ENCODE measurements at regions not wholly inside any gene's neighbourhood (a gene's known extent, or its start where the extent isn't known, plus 50 kb on each side); places are given as distances from the start of the nearest gene placed in this dataset.

- H3K27ac ChIP-seq = no peak overlapping the region
- H3K36me3 ChIP-seq = no peaks in the 10 kb centered on the region
- H3K9me3 ChIP-seq = no peaks in the 10 kb centered on the region
- no peak overlapping the region for H3K4me3 ChIP-seq
- no peaks in the 10 kb centered on the region for H3K4me1 ChIP-seq
- TF ChIP-seq CTCF (IDR thresholded peaks at IDR 0.05) = no peak
- no peak for TF ChIP-seq POLR2A (IDR thresholded peaks at IDR 0.05)
- H3K27me3 ChIP-seq = no peaks in the 10 kb centered on the region
- no peak for DNase-seq
These were observed 457.1 kb upstream of the TBX3 start for GRCh38 chr12:115140981-115141655.

- Histone ChIP-seq H3K27ac (no peak overlapping the region), H3K4me3 (no peak overlapping the region), H3K4me1 (no peaks in the 10 kb centered on the region), H3K9me3 (no peaks in the 10 kb centered on the region), H3K36me3 (no peaks in the 10 kb centered on the region), H3K27me3 (no peaks in the 10 kb centered on the region)
- no peak for DNase-seq
- TF ChIP-seq POLR2A (IDR thresholded peaks at IDR 0.05) (no peak), CTCF (IDR thresholded peaks at IDR 0.05) (no peak)
These were observed 454.0 kb upstream of the TBX3 start for GRCh38 chr12:115137812-115138521.

- Histone ChIP-seq H3K36me3 (no peaks in the 10 kb centered on the region), H3K27me3 (no peaks in the 10 kb centered on the region), H3K4me3 (no peak overlapping the region), H3K4me1 (no peaks in the 10 kb centered on the region), H3K9me3 (no peaks in the 10 kb centered on the region), H3K27ac (no peak overlapping the region)
- no peak for TF ChIP-seq POLR2A (IDR thresholded peaks at IDR 0.05)
- TF ChIP-seq CTCF (IDR thresholded peaks at IDR 0.05) = no peak
- peak in 1 of 3 donors; percentile 52 for DNase-seq
These were observed 451.8 kb upstream of the TBX3 start for GRCh38 chr12:115135800-115136211.

GRCh38 chr12:115134298-115134697, 450.3 kb upstream of the TBX3 start:
- Histone ChIP-seq H3K36me3 (no peaks in the 10 kb centered on the region), H3K9me3 (no peaks in the 10 kb centered on the region), H3K4me1 (no peaks in the 10 kb centered on the region), H3K4me3 (no peak overlapping the region), H3K27me3 (no peaks in the 10 kb centered on the region), H3K27ac (no peak overlapping the region)
- no peak for DNase-seq
- no peak for TF ChIP-seq CTCF (IDR thresholded peaks at IDR 0.05)

- no peak for DNase-seq
- no peak overlapping the region for H3K27ac ChIP-seq
These were observed 448.9 kb upstream of the TBX3 start for GRCh38 chr12:115132905-115133304.

More at GRCh38 chr12:115132905-115133304, 448.9 kb upstream of the TBX3 start:
- no peaks in the 10 kb centered on the region for H3K36me3 ChIP-seq
- H3K27me3 ChIP-seq = no peaks in the 10 kb centered on the region
- TF ChIP-seq CTCF (IDR thresholded peaks at IDR 0.05) (no peak), POLR2A (IDR thresholded peaks at IDR 0.05) (no peak)
- no peak overlapping the region for H3K4me3 ChIP-seq
- no peaks in the 10 kb centered on the region for H3K4me1 ChIP-seq
- H3K9me3 ChIP-seq = no peaks in the 10 kb centered on the region

Measured in Peyer's patch (tissue), 4 donors.